KMS-11 (cell line): ENCODE measurements at regions not wholly inside any gene's neighbourhood (a gene's known extent, or its start where the extent isn't known, plus 50 kb on each side); places are given as distances from the start of the nearest gene placed in this dataset.
"Not testable (repeated sequence)": the region's sequence is repeated elsewhere in the genome, so short reads cannot be mapped to it uniquely, and the experiment has no call there.

Source experiments
- H2AFZ ChIP-seq: fragments of 200-600 bp; sonication (generic); 2 replicates; pipeline ENCODE4 v1.6.1; 2016; ENCODE audit warnings: antibody characterized with exemption, mixed run types, low read depth
- H3K27ac ChIP-seq: fragments of 200-600 bp; sonication (generic); 2 replicates; pipeline ENCODE4 v1.6.1; 2016; ENCODE audit warnings: mild to moderate bottlenecking, mixed run types
- H3K27me3 ChIP-seq: fragments of 200-600 bp; sonication (generic); 2 replicates; pipeline ENCODE4 v1.6.1; 2017; ENCODE audit warnings: mild to moderate bottlenecking, low read depth, mixed run types, moderate library complexity; ENCODE audit not compliant: insufficient read depth
- H3K36me3 ChIP-seq: fragments of 200-600 bp; sonication (generic); 2 replicates; pipeline ENCODE4 v1.6.1; 2017; ENCODE audit warnings: mild to moderate bottlenecking, mixed run types; ENCODE audit not compliant: insufficient read depth
- H3K4me1 ChIP-seq: fragments of 200-600 bp; sonication (generic); 2 replicates; pipeline ENCODE4 v1.6.1; 2016; ENCODE audit warnings: mild to moderate bottlenecking, low read depth, mixed run types; ENCODE audit not compliant: poor library complexity, severe bottlenecking
- H3K4me2 ChIP-seq: fragments of 200-600 bp; sonication (generic); 2 replicates; pipeline ENCODE4 v1.7.0; 2016; ENCODE audit warnings: mild to moderate bottlenecking, mixed run types
- H3K4me3 ChIP-seq: fragments of 200-600 bp; sonication (generic); IDR thresholded peaks from 2 replicates; pipeline ENCODE4 v1.6.1; 2017; ENCODE audit warnings: low read depth, low read length, mixed read lengths; ENCODE audit not compliant: insufficient read depth
- H3K79me2 ChIP-seq: fragments of 200-600 bp; sonication (generic); 2 replicates; pipeline ENCODE4 v1.6.1; 2016; ENCODE audit warnings: low read depth, mixed run types; ENCODE audit not compliant: insufficient read depth
- H3K9ac ChIP-seq: fragments of 200-600 bp; sonication (generic); 2 replicates; pipeline ENCODE4 v1.6.1; 2016; ENCODE audit warnings: mild to moderate bottlenecking, mixed run types
- H4K20me1 ChIP-seq: fragments of 200-600 bp; sonication (generic); 2 replicates; pipeline ENCODE4 v1.6.1; 2016; ENCODE audit warnings: mild to moderate bottlenecking, mixed run types; ENCODE audit not compliant: insufficient read depth
- CTCF ChIP-seq: fragments of 200-600 bp; sonication (generic); conservative IDR thresholded peaks from 2 replicates; pipeline ENCODE4 v1.6.1; 2017; ENCODE audit warnings: low read depth, mild to moderate bottlenecking, antibody characterized with exemption, low read length, moderate library complexity, mixed read lengths

GRCh38 chr3:194950906-194951628 is 265.4 kb downstream of the FAM43A start:
- no peak overlapping the region for H3K4me2 ChIP-seq

GRCh38 chr3:194951629-194951920 is 265.9 kb downstream of the FAM43A start:
- H3K4me2 ChIP-seq, H3K4me3 ChIP-seq, H2AFZ ChIP-seq, H4K20me1 ChIP-seq, H3K27ac ChIP-seq, H3K79me2 ChIP-seq, H3K27me3 ChIP-seq, H3K9ac ChIP-seq, H3K4me1 ChIP-seq, H3K36me3 ChIP-seq: not testable (repeated sequence)

More at GRCh38 chr3:194950906-194951628, 265.4 kb downstream of the FAM43A start:
- Histone ChIP-seq H2AFZ (no peak overlapping the region), H3K79me2 (no peaks in the 10 kb centered on the region), H3K36me3 (no peaks in the 10 kb centered on the region), H3K27ac (no peak overlapping the region), H3K9ac (no peak overlapping the region), H3K4me3 (no peak overlapping the region), H4K20me1 (no peaks in the 10 kb centered on the region), H3K4me1 (no peaks in the 10 kb centered on the region), H3K27me3 (no peaks in the 10 kb centered on the region)
- no peak for TF ChIP-seq CTCF

GRCh38 chr3:194951931-194952582 is 266.4 kb downstream of the FAM43A start:
- H4K20me1 ChIP-seq = no peaks in the 10 kb centered on the region
- no peak overlapping the region for H3K4me3 ChIP-seq
- no peak for TF ChIP-seq CTCF
- H3K36me3 ChIP-seq = no peaks in the 10 kb centered on the region
- H3K27me3 ChIP-seq = no peaks in the 10 kb centered on the region
- no peak overlapping the region for H3K27ac ChIP-seq
- H3K4me2 ChIP-seq = no peak overlapping the region
- H2AFZ ChIP-seq = no peak overlapping the region
- no peak overlapping the region for H3K9ac ChIP-seq
- no peaks in the 10 kb centered on the region for H3K4me1 ChIP-seq
- no peaks in the 10 kb centered on the region for H3K79me2 ChIP-seq

- Histone ChIP-seq H3K27ac (no peak overlapping the region), H3K79me2 (no peaks in the 10 kb centered on the region), H3K4me1 (no peaks in the 10 kb centered on the region), H3K4me2 (no peak overlapping the region), H4K20me1 (no peaks in the 10 kb centered on the region), H2AFZ (no peak overlapping the region), H3K36me3 (no peaks in the 10 kb centered on the region), H3K27me3 (no peaks in the 10 kb centered on the region), H3K9ac (no peak overlapping the region), H3K4me3 (no peak overlapping the region)
- no peak for TF ChIP-seq CTCF
Observed at GRCh38 chr3:194952841-194953241, 267.2 kb downstream of the FAM43A start.

GRCh38 chr3:194953291-194953690 is 267.6 kb downstream of the FAM43A start:
- Histone ChIP-seq H3K36me3 (no peaks in the 10 kb centered on the region), H3K4me1 (no peaks in the 10 kb centered on the region), H4K20me1 (no peaks in the 10 kb centered on the region), H3K4me3 (no peak overlapping the region), H3K9ac (no peak overlapping the region), H3K27ac (no peak overlapping the region), H3K4me2 (no peak overlapping the region), H3K27me3 (no peaks in the 10 kb centered on the region), H3K79me2 (no peaks in the 10 kb centered on the region), H2AFZ (no peak overlapping the region)
- TF ChIP-seq CTCF = no peak
